ENCODE measurements at regions not wholly inside any gene's neighbourhood (a gene's known extent, or its start where the extent isn't known, plus 50 kb on each side); places are given as distances from the start of the nearest gene placed in this dataset.

- no peak for FAIRE-seq
Measured at GRCh38 chr7:131233193-131233592, 94.5 kb upstream of the MKLN1 start.

- no peak for FAIRE-seq
Measured at GRCh38 chr7:131234719-131235488, 92.8 kb upstream of the MKLN1 start.

DNA sequence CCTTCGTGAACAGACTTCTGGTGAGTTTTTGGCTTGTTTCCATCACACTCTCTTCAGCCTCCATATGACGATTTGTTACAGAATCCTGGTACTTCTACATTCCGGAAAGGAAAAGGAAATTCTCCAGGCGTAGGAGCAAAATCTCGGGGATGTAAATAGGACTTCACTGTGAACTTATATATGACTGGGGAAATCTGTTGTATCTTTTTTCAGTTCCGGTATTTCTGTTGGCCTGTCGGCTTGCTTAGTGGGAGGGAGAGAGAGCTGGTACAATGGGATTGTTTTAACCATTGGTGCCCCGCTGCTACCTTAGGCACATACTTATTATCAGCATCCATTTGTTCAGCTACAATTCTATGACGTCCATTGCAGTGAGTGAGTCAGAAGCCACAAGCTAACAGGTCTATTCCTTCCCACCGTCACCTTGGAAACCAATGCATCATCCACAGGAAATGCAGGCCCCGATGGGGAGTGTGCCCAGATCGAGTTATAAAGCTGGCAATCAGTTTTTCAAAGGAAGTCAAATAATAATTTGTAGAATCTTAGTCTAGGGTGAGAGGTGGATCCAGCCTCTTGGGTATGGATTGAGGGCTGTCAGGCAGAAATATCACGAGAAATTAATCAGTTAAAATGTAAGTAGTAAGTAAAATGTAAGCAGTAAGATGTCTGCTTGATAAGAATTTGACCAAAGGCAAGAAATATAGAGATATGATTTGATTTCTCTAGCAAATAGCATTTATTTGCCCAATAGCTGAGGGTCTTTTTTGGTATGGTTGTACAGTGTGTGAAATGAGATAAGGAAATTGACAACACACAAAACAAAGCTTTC lies 92.0 kb upstream of the MKLN1 start:
- no peak for FAIRE-seq

- FAIRE-seq, result no peak
Measured at GRCh38 chr7:131236318-131236672, 91.4 kb upstream of the MKLN1 start.

DNA sequence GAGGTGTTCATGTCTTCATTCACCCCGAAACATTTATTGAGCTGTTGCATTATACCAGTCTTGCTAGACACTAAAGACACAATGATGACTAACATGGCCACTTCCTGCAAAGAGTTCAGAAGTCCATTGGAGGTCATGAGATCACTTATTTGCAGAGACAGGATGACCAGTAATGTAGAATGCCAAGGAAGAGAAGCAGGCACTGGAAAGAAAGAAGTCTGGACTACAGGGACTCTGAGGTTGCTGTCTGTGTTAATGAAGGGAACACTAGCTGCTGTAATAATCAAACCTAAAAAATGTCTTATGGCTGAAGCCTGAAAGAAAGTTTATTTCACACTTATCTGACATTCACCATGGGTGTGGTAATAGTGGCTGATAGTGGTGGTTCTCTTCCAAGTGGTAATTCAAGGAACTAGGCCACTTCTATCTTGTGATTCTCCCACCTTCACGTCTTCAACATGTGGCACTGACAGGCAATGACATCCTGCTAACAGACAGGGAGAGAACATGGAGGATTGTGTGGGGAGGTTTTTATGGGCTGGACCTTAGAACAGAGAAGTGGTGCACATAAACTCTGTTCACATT lies 89.2 kb upstream of the MKLN1 start:
- FAIRE-seq, result no peak

GRCh38 chr7:131241386-131241785 lies 86.3 kb upstream of the MKLN1 start:
- FAIRE-seq, result no peak

DNA sequence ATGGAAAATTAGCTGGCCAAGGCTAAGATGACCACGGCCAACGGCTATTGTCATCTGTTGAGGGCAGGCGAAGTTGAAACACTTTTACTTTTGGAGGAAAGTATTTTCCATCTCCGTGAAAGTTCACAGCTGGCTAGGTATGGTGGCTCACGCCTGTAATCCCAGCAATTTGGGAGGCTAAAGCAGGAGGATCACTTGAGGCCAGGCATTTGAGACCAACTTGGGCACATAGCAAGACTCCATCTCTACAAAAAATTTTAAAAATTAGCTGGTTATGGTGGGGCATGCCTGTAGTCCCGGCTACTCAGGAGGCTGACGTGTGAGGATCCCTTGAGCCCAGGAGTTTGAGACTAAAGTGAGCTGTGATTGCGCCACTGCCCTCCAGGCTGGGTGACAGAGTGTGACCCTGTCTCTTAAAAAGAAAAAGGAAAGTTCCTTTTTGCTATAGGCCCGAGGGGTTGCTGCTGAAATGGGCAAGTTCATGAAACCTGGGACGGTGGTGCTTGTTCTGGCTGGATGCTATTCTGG lies 85.5 kb upstream of the MKLN1 start:
- FAIRE-seq, result no peak

GRCh38 chr7:131244259-131244852 lies 83.3 kb upstream of the MKLN1 start:
- FAIRE-seq, result no peak

DNA sequence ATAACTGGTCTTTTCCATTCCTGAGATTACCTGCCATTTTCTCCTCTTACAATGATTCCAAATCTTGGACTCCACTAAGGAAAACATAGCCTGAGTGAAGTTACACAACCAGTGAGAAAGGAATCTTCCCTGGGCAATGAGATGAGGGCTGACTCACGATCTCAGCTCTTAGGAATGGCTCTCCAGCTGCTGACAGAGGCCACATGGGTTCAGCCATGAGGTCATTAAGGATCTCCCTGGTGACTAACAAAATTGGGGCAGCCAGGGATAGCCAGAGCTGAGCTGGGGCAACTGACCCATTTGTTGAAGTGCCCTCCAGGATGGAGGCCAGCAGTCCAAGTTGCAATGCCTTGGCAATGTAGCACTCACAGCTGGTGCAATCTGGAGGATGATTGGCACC lies 78.7 kb upstream of the MKLN1 start:
- FAIRE-seq, result no peak

DNA sequence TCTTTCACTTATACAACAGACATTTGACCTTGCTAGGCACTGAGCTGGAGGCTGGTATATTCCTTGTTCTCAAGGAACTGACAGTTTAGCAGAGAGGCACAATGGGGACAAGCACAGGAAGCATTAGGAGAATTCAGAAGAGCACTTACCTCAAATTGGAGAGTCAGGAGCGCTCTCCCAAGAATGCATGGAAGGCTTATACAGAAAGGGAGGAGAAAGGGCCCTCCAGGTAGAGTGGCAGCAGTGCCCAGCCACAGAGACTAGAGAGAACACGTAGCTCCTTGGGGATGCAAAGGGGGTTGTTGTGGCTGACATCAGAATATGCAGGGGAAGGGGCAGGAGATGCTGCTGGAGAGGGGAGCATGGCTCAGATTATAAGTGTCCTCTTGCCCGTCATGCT lies 78.2 kb upstream of the MKLN1 start:
- FAIRE-seq, result no peak

DNA sequence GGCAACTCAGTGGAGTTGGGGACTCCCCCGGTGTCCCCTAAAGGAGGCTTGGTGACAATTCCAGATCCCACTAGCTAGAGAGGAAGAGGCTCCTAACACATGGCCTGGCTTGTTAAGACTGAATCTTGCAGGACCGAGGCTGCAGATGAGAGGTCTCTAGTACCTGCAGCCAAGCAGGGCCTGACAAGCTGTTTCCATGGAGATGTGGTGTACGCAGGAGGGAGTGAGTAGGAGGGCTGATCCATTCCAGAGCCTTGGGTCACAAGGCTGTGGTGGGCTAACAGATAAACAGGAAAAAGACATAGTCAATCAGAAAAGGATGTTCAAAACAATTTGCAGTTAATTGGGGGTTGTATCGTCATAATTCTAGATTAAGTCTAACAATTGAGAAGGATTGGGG lies 77.3 kb upstream of the MKLN1 start:
- FAIRE-seq, result no peak

GRCh38 chr7:131251371-131251770 lies 76.3 kb upstream of the MKLN1 start:
- FAIRE-seq, result no peak

DNA sequence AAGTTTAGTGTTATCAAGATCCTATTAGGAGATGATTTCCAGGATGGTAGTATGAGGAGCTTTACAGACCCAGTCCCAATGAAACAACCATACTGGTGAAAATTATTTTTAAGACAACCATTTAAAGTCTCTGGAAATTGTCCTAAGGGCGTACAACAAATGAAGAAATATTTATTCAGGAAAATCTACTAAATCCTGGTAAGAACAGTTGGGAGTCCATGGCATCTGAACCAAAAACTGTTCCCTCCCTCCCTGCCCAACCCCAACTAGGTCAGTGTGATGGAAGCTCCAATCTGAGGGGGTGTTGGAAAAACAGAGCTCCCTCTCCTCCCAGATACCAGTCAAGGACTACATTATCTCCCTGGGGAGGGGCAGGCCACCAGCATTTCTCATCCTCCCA lies 74.7 kb upstream of the MKLN1 start:
- no peak for FAIRE-seq

GRCh38 chr7:131254211-131254610 lies 73.5 kb upstream of the MKLN1 start:
- FAIRE-seq, result no peak

DNA sequence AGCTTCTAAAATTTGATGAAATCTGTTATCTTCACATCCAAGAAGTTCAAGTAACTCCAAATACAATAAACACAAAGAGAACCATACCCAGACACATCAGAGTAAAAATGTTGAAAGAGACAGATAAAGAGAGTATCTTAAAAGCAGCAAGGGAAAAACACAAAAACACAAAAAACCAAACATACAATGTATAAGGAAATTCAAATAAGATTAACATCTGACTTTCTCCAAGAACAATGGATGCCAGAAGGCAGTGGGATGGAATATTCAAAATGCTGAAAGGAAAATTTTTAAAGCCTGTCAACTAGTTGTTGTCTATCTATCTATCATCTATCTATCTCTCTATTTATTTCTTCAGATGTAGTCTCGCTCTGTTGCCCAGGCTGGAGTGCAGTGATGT lies 72.4 kb upstream of the MKLN1 start:
- no peak for FAIRE-seq

- FAIRE-seq, result no peak
Measured at GRCh38 chr7:131261476-131261994, 66.1 kb upstream of the MKLN1 start.

DNA sequence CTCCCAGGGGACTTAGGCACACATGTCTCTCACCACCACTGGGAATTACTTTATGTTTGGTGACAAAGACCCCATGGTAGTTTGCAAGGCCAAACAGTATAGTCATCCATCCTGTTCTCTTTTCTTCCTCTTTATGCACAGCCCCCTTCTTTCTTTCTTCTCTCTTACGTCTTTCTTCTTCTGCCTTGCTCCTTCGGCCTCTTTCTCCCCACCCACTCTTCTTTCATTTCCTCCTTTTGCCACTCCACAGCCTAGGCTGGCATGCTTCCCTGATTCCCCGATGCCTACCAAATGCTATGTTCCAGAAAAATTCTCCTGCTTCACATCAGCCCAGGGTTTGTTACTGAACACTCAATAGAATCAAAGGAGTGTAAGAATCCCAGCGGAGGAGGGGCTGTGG lies 62.4 kb upstream of the MKLN1 start:
- FAIRE-seq, result no peak

DNA sequence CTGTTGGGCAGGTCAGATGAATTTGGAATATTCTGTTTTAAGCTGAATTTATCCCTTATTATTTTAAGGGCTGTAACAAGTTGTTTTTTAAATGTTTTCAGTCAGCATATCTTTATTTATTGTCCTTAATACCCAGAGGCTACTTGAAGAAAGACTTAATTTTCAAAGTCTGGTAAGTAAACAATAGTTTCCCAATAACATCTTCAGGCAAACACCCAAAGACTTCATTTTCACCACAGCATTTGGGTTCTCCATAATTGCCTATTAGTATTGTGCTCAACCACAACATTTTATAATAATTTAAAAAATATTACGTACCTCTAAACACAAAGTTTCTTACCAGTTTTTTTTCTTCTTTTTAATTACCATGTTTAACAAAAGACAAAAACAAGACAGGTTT lies 60.0 kb upstream of the MKLN1 start:
- no peak for FAIRE-seq

DNA sequence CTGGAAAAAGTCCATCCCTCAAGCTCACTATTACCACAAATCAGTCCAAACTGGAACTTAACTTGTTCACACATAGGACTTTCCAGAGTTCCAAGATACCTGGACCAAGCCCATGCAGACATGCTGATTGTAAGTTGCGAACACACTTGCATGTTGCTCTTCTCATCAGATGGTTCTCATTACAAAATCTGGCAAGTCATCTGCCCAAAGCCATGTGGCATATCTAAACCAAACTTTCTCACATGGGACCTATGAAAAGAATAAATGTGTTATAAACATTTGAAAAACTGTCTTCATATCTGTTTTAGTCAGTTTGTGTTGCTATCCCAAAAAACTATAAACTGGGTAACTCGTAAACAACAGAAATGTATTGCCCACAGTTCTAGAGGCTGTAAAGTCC lies 58.8 kb upstream of the MKLN1 start:
- FAIRE-seq, result no peak

- FAIRE-seq, result no peak
Measured at GRCh38 chr7:131272086-131272485, 55.6 kb upstream of the MKLN1 start.

- FAIRE-seq, result no peak
Measured at GRCh38 chr7:131274986-131275385, 52.7 kb upstream of the MKLN1 start.

- FAIRE-seq, result no peak
Measured at GRCh38 chr7:131276190-131276589, 51.5 kb upstream of the MKLN1 start.

- FAIRE-seq, result no peak
Measured at GRCh38 chr7:131276748-131277147, 50.9 kb upstream of the MKLN1 start.
